Loucy (cell line): ENCODE measurements at regions not wholly inside any gene's neighbourhood (a gene's known extent, or its start where the extent isn't known, plus 50 kb on each side); places are given as distances from the start of the nearest gene placed in this dataset.

Experiments used
- H2AFZ ChIP-seq: fragments of 200-600 bp; sonication (generic); 2 replicates; pipeline ENCODE4 v1.6.0; 2016; ENCODE audit warnings: antibody characterized with exemption, mild to moderate bottlenecking, low read length, moderate library complexity
- H3F3A ChIP-seq: fragments of 200-600 bp; 2 replicates; pipeline ENCODE4 v1.6.0; 2016; ENCODE audit warnings: antibody characterized with exemption, low read depth, mild to moderate bottlenecking
- H3K27me3 ChIP-seq: fragments of 200-600 bp; sonication (generic); 2 replicates; pipeline ENCODE4 v1.6.1; 2014; ENCODE audit warnings: low read length, mild to moderate bottlenecking; ENCODE audit not compliant: insufficient read depth, poor library complexity, severe bottlenecking
- H3K36me3 ChIP-seq: fragments of 200-600 bp; sonication (generic); 2 replicates; pipeline ENCODE4 v1.6.1; 2016; ENCODE audit warnings: low read length; ENCODE audit not compliant: insufficient read depth
- H3K4me1 ChIP-seq: fragments of 200-600 bp; sonication (generic); 2 replicates; pipeline ENCODE4 v1.5.1; 2014; ENCODE audit warnings: low read length, mild to moderate bottlenecking; ENCODE audit not compliant: insufficient read depth, poor library complexity, severe bottlenecking
- H3K4me2 ChIP-seq: fragments of 200-600 bp; sonication (generic); 2 replicates; pipeline ENCODE4 v1.6.0; 2014; ENCODE audit warnings: antibody characterized with exemption, low read length, low read depth, mild to moderate bottlenecking; ENCODE audit not compliant: poor library complexity, severe bottlenecking
- H3K4me3 ChIP-seq: fragments of 200-600 bp; sonication (generic); 2 replicates; pipeline ENCODE4 v1.5.1; 2014; ENCODE audit warnings: low read length, mild to moderate bottlenecking, mixed read lengths; ENCODE audit not compliant: poor library complexity, severe bottlenecking
- H3K79me2 ChIP-seq: fragments of 200-600 bp; sonication (generic); 2 replicates; pipeline ENCODE4 v1.6.1; 2014; ENCODE audit warnings: low read length; ENCODE audit not compliant: insufficient read depth
- H3K9ac ChIP-seq: fragments of 200-600 bp; sonication (generic); 2 replicates; pipeline ENCODE4 v1.6.0; 2014; ENCODE audit warnings: mild to moderate bottlenecking, low read depth, low read length, moderate library complexity; ENCODE audit not compliant: poor library complexity, severe bottlenecking
- H3K9me2 ChIP-seq: fragments of 200-600 bp; sonication (generic); replicated peaks from 2 replicates; pipeline ENCODE4 v1.6.1; 2016; ENCODE audit warnings: low read depth, low read length, mixed read lengths
- H3K9me3 ChIP-seq: fragments of 200-600 bp; sonication (generic); 2 replicates; pipeline ENCODE4 v1.6.1; 2014; ENCODE audit warnings: mild to moderate bottlenecking, antibody characterized with exemption, low read length, low read depth; ENCODE audit not compliant: insufficient read depth
- H4K20me1 ChIP-seq: fragments of 200-600 bp; sonication (generic); 2 replicates; pipeline ENCODE4 v1.6.0; 2014; ENCODE audit warnings: antibody characterized with exemption, low read length, mild to moderate bottlenecking; ENCODE audit not compliant: insufficient read depth, poor library complexity, severe bottlenecking
- CTCF ChIP-seq: fragments of 200-600 bp; sonication (generic); conservative IDR thresholded peaks from 2 replicates; pipeline ENCODE4 v1.5.1; 2014; ENCODE audit warnings: mild to moderate bottlenecking, antibody characterized with exemption, low read length
- EZH2phosphoT487 ChIP-seq: fragments of 200-600 bp; IDR thresholded peaks from 2 replicates; pipeline ENCODE4 v1.6.1; 2018; ENCODE audit warnings: antibody characterized with exemption, mild to moderate bottlenecking, moderate library complexity, borderline replicate concordance

- Histone ChIP-seq H2AFZ (no peak overlapping the region), H3K9me3 (no peaks in the 10 kb centered on the region), H3K36me3 (no peaks in the 10 kb centered on the region), H3K4me2 (no peak overlapping the region), H3K27me3 (no peaks in the 10 kb centered on the region), H3K9me2 (no peaks in the 10 kb centered on the region), H3K9ac (no peak overlapping the region), H3K4me3 (no peak overlapping the region), H3K79me2 (no peaks in the 10 kb centered on the region), H4K20me1 (no peaks in the 10 kb centered on the region), H3K4me1 (no peaks in the 10 kb centered on the region), H3F3A (no peaks in the 10 kb centered on the region)
- TF ChIP-seq EZH2phosphoT487: no peak
- no peak for TF ChIP-seq CTCF
Observed at GRCh38 chr9:90301277-90301653, 341.4 kb downstream of the DIRAS2 start.

DNA sequence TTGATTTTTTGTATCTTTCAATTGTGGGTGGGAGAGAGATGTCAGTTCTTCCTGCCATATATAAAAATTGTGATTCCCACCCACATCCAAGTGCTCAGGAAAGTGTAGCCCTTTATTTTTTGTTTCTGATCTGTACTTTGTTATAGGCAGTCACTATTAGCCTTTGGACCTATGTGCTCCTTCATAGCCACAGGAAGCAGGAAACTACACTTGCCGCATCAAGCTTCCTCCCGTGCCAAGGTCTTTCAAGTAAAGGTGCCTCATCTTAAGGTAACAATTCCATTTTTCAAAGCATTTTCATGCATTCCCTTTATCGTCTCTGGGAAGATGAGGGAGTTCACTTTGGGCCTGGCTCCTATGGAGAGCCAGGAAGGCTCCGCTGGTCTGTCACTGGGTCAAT lies 339.0 kb downstream of the DIRAS2 start:
- Histone ChIP-seq H4K20me1 (no peaks in the 10 kb centered on the region), H3K4me3 (no peak overlapping the region), H2AFZ (no peak overlapping the region), H3K9ac (no peak overlapping the region), H3K4me1 (no peaks in the 10 kb centered on the region), H3K36me3 (no peaks in the 10 kb centered on the region), H3K4me2 (no peak overlapping the region), H3K27me3 (no peaks in the 10 kb centered on the region), H3K79me2 (no peaks in the 10 kb centered on the region), H3F3A (no peaks in the 10 kb centered on the region), H3K9me3 (no peaks in the 10 kb centered on the region), H3K9me2 (no peaks in the 10 kb centered on the region)
- TF ChIP-seq CTCF (no peak), EZH2phosphoT487 (no peak)

GRCh38 chr9:90306158-90306557 lies 336.5 kb downstream of the DIRAS2 start:
- Histone ChIP-seq H3K36me3 (no peaks in the 10 kb centered on the region), H3K27me3 (no peaks in the 10 kb centered on the region), H3K4me2 (no peak overlapping the region), H3K4me1 (no peaks in the 10 kb centered on the region), H3K9ac (no peak overlapping the region), H3K79me2 (no peaks in the 10 kb centered on the region), H3K9me3 (no peaks in the 10 kb centered on the region), H4K20me1 (no peaks in the 10 kb centered on the region), H3K4me3 (no peak overlapping the region), H3K9me2 (no peaks in the 10 kb centered on the region), H2AFZ (no peak overlapping the region), H3F3A (no peaks in the 10 kb centered on the region)
- no peak for TF ChIP-seq CTCF
- TF ChIP-seq EZH2phosphoT487: no peak
